HEK293 (cell line): ENCODE measurements at regions not wholly inside any gene's neighbourhood (a gene's known extent, or its start where the extent isn't known, plus 50 kb on each side); places are given as distances from the start of the nearest gene placed in this dataset.

Experiments
- CTCF ChIA-PET: fragments of 350-600 bp; formaldehyde crosslinking; extraction: SDS; loops from one replicate; lab custom pipeline; 2021; ENCODE audit warnings: antibody characterized with exemption; lab: Yijun Ruan, JAX
- POLR2A ChIA-PET: fragments of 300-600 bp; formaldehyde crosslinking; extraction: SDS; loops from one replicate; lab custom pipeline; 2020; ENCODE audit warnings: antibody characterized with exemption, inconsistent platforms; lab: Yijun Ruan, JAX
- H3K27ac ChIP-seq: fragments of 200-500 bp; sonication (Bioruptor generic); 2 replicates; pipeline ENCODE4 v1.5.1; 2014; ENCODE audit warnings: low read depth, low read length, control low read depth, inconsistent platforms; ENCODE audit errors: extremely low read depth
- H3K36me3 ChIP-seq, 2 experiments: fragments of 200-500 bp in 1 of 2; sonication (Bioruptor generic) in 1 of 2; 1 replicate in 1 of 2; 2 replicates in 1 of 2; pipeline ENCODE4 v1.5.1; 2014 to 2017; ENCODE audit warnings: inconsistent platforms in 2 of 2, low read length in 2 of 2; ENCODE audit not compliant: control insufficient read depth in 2 of 2, insufficient read depth in 1 of 2
- H3K4me1 ChIP-seq: fragments of 200-500 bp; sonication (Bioruptor generic); 2 replicates; pipeline ENCODE4 v1.5.1; 2014; ENCODE audit warnings: mild to moderate bottlenecking, low read length, inconsistent platforms; ENCODE audit not compliant: control insufficient read depth, insufficient read depth
- H3K4me3 ChIP-seq: 2 replicates; pipeline ENCODE4 v1.5.1; 2011; ENCODE audit warnings: low read depth, mild to moderate bottlenecking, control low read depth, low read length, moderate library complexity
- H3K9me3 ChIP-seq: fragments of 200-500 bp; sonication (Bioruptor generic); 2 replicates; pipeline ENCODE4 v1.5.1; 2014; ENCODE audit warnings: low read depth, low read length, inconsistent platforms; ENCODE audit not compliant: control insufficient read depth, insufficient read depth
- ZBTB21 ChIP-seq: fragments of 450-650 bp; formaldehyde crosslinking; IDR thresholded peaks from 2 replicates; pipeline ENCODE4 v1.5.1; 2017; ENCODE audit warnings: missing biosample characterization, missing genetic modification characterization
- ZFP37 ChIP-seq: fragments of 450-650 bp; formaldehyde crosslinking; IDR thresholded peaks from 2 replicates; pipeline ENCODE4 v1.5.1; 2016; ENCODE audit warnings: missing biosample characterization, missing genetic modification characterization
- ZNF311 ChIP-seq: fragments of 450-650 bp; formaldehyde crosslinking; IDR thresholded peaks from 2 replicates; pipeline ENCODE4 v1.5.1; 2017; ENCODE audit warnings: missing biosample characterization, missing genetic modification characterization, borderline replicate concordance
- ZNF341 ChIP-seq: fragments of 450-650 bp; formaldehyde crosslinking; IDR thresholded peaks from 2 replicates; pipeline ENCODE4; 2016; ENCODE audit warnings: low read depth, missing biosample characterization, missing genetic modification characterization
- ZNF394 ChIP-seq: fragments of 450-650 bp; formaldehyde crosslinking; IDR thresholded peaks from 2 replicates; pipeline ENCODE4 v1.5.1; 2016; ENCODE audit warnings: missing biosample characterization, missing genetic modification characterization, mild to moderate bottlenecking, moderate library complexity, borderline replicate concordance
- ZNF514 ChIP-seq: fragments of 450-650 bp; formaldehyde crosslinking; IDR thresholded peaks from 2 replicates; pipeline ENCODE4 v1.5.1; 2016; ENCODE audit warnings: missing biosample characterization, missing genetic modification characterization
- ZNF548 ChIP-seq: fragments of 450-650 bp; formaldehyde crosslinking; IDR thresholded peaks from 2 replicates; pipeline ENCODE4 v1.5.1; 2016; ENCODE audit warnings: missing biosample characterization, missing genetic modification characterization
- ZNF555 ChIP-seq: fragments of 450-650 bp; formaldehyde crosslinking; conservative IDR thresholded peaks from 2 replicates; pipeline ENCODE4 v1.5.1; 2017; ENCODE audit warnings: missing biosample characterization, mild to moderate bottlenecking, missing genetic modification characterization, inconsistent platforms
- ZNF561 ChIP-seq: fragments of 450-650 bp; IDR thresholded peaks from 2 replicates; pipeline ENCODE4 v1.5.1; 2018; ENCODE audit warnings: missing biosample characterization, missing genetic modification characterization, borderline replicate concordance
- ZNF610 ChIP-seq: fragments of 450-650 bp; formaldehyde crosslinking; IDR thresholded peaks from 2 replicates; pipeline ENCODE4 v1.5.1; 2016; ENCODE audit warnings: missing biosample characterization, missing genetic modification characterization, borderline replicate concordance
- ZNF843 ChIP-seq: fragments of 450-650 bp; formaldehyde crosslinking; IDR thresholded peaks from 2 replicates; pipeline ENCODE4 v1.5.1; 2016; ENCODE audit warnings: missing biosample characterization, missing genetic modification characterization
- TF ChIP-seq, protein P1 (sequence below): fragments of 450-650 bp; formaldehyde crosslinking; IDR thresholded peaks from 2 replicates; pipeline ENCODE4 v1.5.0; 2017; ENCODE audit warnings: missing biosample characterization, missing genetic modification characterization, borderline replicate concordance
- TF ChIP-seq, protein P2 (sequence below): fragments of 450-650 bp; IDR thresholded peaks from 2 replicates; pipeline ENCODE4 v1.5.1; 2018; ENCODE audit warnings: missing biosample characterization, mild to moderate bottlenecking, missing genetic modification characterization
- TF ChIP-seq, protein P3 (sequence below): fragments of 450-650 bp; formaldehyde crosslinking; IDR thresholded peaks from 2 replicates; pipeline ENCODE4 v1.5.1; 2016; ENCODE audit warnings: missing biosample characterization, missing genetic modification characterization, borderline replicate concordance

DNA sequence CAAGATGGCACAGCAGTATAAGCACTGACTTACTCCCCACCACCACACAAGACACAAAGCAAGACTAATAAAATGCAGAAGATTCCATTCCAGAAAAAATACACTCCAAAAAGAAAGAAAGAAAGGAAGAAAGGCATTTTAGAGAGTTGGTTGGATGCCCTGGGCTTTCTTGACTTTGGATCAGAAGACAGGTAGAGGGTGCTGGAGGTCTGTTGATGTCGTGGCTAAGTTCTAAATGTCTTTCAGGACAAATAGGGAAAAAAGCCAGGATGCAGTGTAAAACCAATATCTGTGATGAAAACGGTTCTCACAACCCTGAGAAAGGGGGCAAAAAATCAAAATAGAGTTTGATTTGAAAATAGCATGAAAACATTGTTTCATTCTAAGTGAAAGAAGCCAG, 555.2 kb upstream of the PRKX start:
- CTCF ChIA-PET: no interaction called here
- Histone ChIP-seq H3K4me1 (no peaks in the 10 kb centered on the region), H3K36me3 (no peaks in the 10 kb centered on the region)
- TF ChIP-seq ZNF555: no peak
- TF ChIP-seq ZNF843 (tag by site-specific recombination): no peak
- TF ChIP-seq, all 188 proteins: peak for 0
- Histone ChIP-seq H3K4me3 (no peak overlapping the region), H3K27ac (no peak overlapping the region), H3K9me3 (no peaks in the 10 kb centered on the region)
- POLR2A ChIA-PET: no interaction called here

DNA sequence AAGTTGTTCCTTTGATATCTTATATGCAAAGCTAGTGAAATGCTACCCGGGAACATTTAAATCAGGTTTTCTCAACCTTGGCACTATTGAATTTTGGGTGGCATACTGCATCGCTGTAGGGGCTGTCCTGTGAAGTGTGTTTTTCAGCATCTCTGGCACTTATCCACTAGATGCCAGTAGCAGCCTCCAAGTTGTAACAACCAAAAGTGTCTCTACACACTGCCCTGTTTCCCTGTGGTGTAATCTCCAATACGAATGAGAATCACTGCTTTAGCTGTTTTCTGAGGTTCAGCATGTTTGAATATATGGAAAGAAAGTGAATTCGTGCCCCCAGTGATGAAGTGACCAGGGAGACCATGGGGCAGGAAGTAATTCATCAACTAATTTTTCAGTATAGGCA, 551.6 kb upstream of the PRKX start:
- Histone ChIP-seq H3K4me1 (no peaks in the 10 kb centered on the region), H3K9me3 (no peaks in the 10 kb centered on the region), H3K27ac (no peak overlapping the region), H3K4me3 (no peak overlapping the region), H3K36me3 (no peaks in the 10 kb centered on the region)
- POLR2A ChIA-PET: no interaction called here
- CTCF ChIA-PET: no interaction called here
- TF ChIP-seq, protein P1, sequence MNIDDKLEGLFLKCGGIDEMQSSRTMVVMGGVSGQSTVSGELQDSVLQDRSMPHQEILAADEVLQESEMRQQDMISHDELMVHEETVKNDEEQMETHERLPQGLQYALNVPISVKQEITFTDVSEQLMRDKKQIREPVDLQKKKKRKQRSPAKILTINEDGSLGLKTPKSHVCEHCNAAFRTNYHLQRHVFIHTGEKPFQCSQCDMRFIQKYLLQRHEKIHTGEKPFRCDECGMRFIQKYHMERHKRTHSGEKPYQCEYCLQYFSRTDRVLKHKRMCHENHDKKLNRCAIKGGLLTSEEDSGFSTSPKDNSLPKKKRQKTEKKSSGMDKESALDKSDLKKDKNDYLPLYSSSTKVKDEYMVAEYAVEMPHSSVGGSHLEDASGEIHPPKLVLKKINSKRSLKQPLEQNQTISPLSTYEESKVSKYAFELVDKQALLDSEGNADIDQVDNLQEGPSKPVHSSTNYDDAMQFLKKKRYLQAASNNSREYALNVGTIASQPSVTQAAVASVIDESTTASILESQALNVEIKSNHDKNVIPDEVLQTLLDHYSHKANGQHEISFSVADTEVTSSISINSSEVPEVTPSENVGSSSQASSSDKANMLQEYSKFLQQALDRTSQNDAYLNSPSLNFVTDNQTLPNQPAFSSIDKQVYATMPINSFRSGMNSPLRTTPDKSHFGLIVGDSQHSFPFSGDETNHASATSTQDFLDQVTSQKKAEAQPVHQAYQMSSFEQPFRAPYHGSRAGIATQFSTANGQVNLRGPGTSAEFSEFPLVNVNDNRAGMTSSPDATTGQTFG (tag by site-specific recombination): no peak
- no peak for TF ChIP-seq ZNF394 (tag by site-specific recombination)
- no peak for TF ChIP-seq ZNF341 (tag by site-specific recombination)
- no peak for TF ChIP-seq ZNF514
- TF ChIP-seq, protein P2, sequence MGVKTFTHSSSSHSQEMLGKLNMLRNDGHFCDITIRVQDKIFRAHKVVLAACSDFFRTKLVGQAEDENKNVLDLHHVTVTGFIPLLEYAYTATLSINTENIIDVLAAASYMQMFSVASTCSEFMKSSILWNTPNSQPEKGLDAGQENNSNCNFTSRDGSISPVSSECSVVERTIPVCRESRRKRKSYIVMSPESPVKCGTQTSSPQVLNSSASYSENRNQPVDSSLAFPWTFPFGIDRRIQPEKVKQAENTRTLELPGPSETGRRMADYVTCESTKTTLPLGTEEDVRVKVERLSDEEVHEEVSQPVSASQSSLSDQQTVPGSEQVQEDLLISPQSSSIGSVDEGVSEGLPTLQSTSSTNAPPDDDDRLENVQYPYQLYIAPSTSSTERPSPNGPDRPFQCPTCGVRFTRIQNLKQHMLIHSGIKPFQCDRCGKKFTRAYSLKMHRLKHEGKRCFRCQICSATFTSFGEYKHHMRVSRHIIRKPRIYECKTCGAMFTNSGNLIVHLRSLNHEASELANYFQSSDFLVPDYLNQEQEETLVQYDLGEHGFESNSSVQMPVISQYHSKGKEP (tag by site-specific recombination): no peak
- no peak for TF ChIP-seq ZFP37 (tag by site-specific recombination)
- no peak for TF ChIP-seq ZNF610 (tag by site-specific recombination)
- no peak for TF ChIP-seq ZBTB21 (tag by site-specific recombination)
- TF ChIP-seq ZNF561: no peak
- no peak for TF ChIP-seq ZNF311
- TF ChIP-seq, protein P3, sequence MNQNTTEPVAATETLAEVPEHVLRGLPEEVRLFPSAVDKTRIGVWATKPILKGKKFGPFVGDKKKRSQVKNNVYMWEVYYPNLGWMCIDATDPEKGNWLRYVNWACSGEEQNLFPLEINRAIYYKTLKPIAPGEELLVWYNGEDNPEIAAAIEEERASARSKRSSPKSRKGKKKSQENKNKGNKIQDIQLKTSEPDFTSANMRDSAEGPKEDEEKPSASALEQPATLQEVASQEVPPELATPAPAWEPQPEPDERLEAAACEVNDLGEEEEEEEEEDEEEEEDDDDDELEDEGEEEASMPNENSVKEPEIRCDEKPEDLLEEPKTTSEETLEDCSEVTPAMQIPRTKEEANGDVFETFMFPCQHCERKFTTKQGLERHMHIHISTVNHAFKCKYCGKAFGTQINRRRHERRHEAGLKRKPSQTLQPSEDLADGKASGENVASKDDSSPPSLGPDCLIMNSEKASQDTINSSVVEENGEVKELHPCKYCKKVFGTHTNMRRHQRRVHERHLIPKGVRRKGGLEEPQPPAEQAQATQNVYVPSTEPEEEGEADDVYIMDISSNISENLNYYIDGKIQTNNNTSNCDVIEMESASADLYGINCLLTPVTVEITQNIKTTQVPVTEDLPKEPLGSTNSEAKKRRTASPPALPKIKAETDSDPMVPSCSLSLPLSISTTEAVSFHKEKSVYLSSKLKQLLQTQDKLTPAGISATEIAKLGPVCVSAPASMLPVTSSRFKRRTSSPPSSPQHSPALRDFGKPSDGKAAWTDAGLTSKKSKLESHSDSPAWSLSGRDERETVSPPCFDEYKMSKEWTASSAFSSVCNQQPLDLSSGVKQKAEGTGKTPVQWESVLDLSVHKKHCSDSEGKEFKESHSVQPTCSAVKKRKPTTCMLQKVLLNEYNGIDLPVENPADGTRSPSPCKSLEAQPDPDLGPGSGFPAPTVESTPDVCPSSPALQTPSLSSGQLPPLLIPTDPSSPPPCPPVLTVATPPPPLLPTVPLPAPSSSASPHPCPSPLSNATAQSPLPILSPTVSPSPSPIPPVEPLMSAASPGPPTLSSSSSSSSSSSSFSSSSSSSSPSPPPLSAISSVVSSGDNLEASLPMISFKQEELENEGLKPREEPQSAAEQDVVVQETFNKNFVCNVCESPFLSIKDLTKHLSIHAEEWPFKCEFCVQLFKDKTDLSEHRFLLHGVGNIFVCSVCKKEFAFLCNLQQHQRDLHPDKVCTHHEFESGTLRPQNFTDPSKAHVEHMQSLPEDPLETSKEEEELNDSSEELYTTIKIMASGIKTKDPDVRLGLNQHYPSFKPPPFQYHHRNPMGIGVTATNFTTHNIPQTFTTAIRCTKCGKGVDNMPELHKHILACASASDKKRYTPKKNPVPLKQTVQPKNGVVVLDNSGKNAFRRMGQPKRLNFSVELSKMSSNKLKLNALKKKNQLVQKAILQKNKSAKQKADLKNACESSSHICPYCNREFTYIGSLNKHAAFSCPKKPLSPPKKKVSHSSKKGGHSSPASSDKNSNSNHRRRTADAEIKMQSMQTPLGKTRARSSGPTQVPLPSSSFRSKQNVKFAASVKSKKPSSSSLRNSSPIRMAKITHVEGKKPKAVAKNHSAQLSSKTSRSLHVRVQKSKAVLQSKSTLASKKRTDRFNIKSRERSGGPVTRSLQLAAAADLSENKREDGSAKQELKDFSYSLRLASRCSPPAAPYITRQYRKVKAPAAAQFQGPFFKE (tag by site-specific recombination): no peak
- no peak for TF ChIP-seq ZNF548 (tag by site-specific recombination)
